MM.1S (cell line): ENCODE measurements at regions not wholly inside any gene's neighbourhood (a gene's known extent, or its start where the extent isn't known, plus 50 kb on each side); places are given as distances from the start of the nearest gene placed in this dataset.

Experiments
- DNase-seq: peaks from one replicate; pipeline ENCODE4 v3.0.0-alpha.2; 2015
- H2AFZ ChIP-seq: fragments of 300-600 bp; sonication (generic); 2 replicates; pipeline ENCODE4 v1.6.0; 2016; ENCODE audit warnings: antibody characterized with exemption, low read length
- H3F3A ChIP-seq: fragments of 300-600 bp; sonication (generic); 2 replicates; pipeline ENCODE4 v1.6.1; 2016; ENCODE audit warnings: mild to moderate bottlenecking, antibody characterized with exemption, low read length, moderate library complexity, mixed read lengths; ENCODE audit not compliant: insufficient read depth
- H3K27ac ChIP-seq: fragments of 300-600 bp; sonication (generic); 2 replicates; pipeline ENCODE4 v1.5.1; 2016; ENCODE audit warnings: mild to moderate bottlenecking, low read length
- H3K27me3 ChIP-seq: fragments of 300-600 bp; sonication (generic); replicated peaks from 2 replicates; pipeline ENCODE4 v1.6.0; 2016; ENCODE audit warnings: low read length; ENCODE audit not compliant: insufficient read depth
- H3K36me3 ChIP-seq: fragments of 300-600 bp; sonication (generic); replicated peaks from 2 replicates; pipeline ENCODE4 v1.6.1; 2016; ENCODE audit warnings: mild to moderate bottlenecking, low read length, mixed read lengths; ENCODE audit not compliant: insufficient read depth
- H3K4me1 ChIP-seq: fragments of 300-600 bp; sonication (generic); 2 replicates; pipeline ENCODE4 v1.6.1; 2016; ENCODE audit warnings: low read length, mixed read lengths
- H3K4me2 ChIP-seq: fragments of 300-600 bp; sonication (generic); 2 replicates; pipeline ENCODE4 v1.6.0; 2016; ENCODE audit warnings: low read depth, low read length
- H3K4me3 ChIP-seq: fragments of 300-600 bp; sonication (generic); 2 replicates; pipeline ENCODE4 v1.5.1; 2016; ENCODE audit warnings: low read length, mixed read lengths
- H3K79me2 ChIP-seq: fragments of 300-600 bp; sonication (generic); 2 replicates; pipeline ENCODE4 v1.6.1; 2016; ENCODE audit warnings: mixed run types, low read length, mixed read lengths
- H3K9ac ChIP-seq: fragments of 300-600 bp; sonication (generic); 2 replicates; pipeline ENCODE4 v1.6.1; 2016; ENCODE audit warnings: low read length, mixed read lengths
- H3K9me2 ChIP-seq: fragments of 300-600 bp; sonication (generic); replicated peaks from 2 replicates; pipeline ENCODE4 v1.6.1; 2016; ENCODE audit warnings: mild to moderate bottlenecking, low read length, mixed read lengths; ENCODE audit not compliant: insufficient read depth
- H3K9me3 ChIP-seq: fragments of 300-600 bp; sonication (generic); replicated peaks from 2 replicates; pipeline ENCODE4 v1.6.1; 2016; ENCODE audit warnings: mild to moderate bottlenecking, low read length, mixed read lengths; ENCODE audit not compliant: insufficient read depth
- H4K20me1 ChIP-seq: fragments of 300-600 bp; sonication (generic); 2 replicates; pipeline ENCODE4 v1.6.1; 2016; ENCODE audit warnings: mild to moderate bottlenecking, low read length, moderate library complexity, mixed read lengths; ENCODE audit not compliant: insufficient read depth
- CTCF ChIP-seq: fragments of 300-600 bp; sonication (generic); IDR thresholded peaks from 2 replicates; pipeline ENCODE4 v1.5.1; 2016; ENCODE audit warnings: antibody characterized with exemption, low read length, mixed read lengths
- EZH2 ChIP-seq: fragments of 300-600 bp; sonication (generic); optimal IDR thresholded peaks from 2 replicates; pipeline ENCODE3; 2017; ENCODE audit warnings: low read depth, mild to moderate bottlenecking, antibody characterized with exemption, low read length, mixed read lengths
- EZH2phosphoT487 ChIP-seq: fragments of 300-600 bp; sonication (generic); IDR thresholded peaks from 2 replicates; pipeline ENCODE4 v1.6.1; 2018; ENCODE audit warnings: antibody characterized with exemption, low read length

- Histone ChIP-seq H3K27ac (no peak overlapping the region), H3K9me3 (no peaks in the 10 kb centered on the region), H3K27me3 (no peaks in the 10 kb centered on the region), H3F3A (no peaks in the 10 kb centered on the region), H3K9me2 (no peaks in the 10 kb centered on the region), H3K36me3 (no peaks in the 10 kb centered on the region), H3K4me2 (no peak overlapping the region), H3K4me1 (no peaks in the 10 kb centered on the region), H3K79me2 (no peaks in the 10 kb centered on the region), H3K9ac (no peak overlapping the region), H3K4me3 (no peak overlapping the region), H4K20me1 (no peaks in the 10 kb centered on the region), H2AFZ (no peak overlapping the region)
- DNase-seq = no peak
- TF ChIP-seq EZH2phosphoT487 = no peak
- no peak for TF ChIP-seq CTCF
- TF ChIP-seq EZH2 = no peak
Measured at GRCh38 chr4:41396869-41397268, 140.1 kb downstream of the UCHL1 start.

- DNase-seq = no peak
- Histone ChIP-seq H3K27me3 (no peaks in the 10 kb centered on the region), H3F3A (no peaks in the 10 kb centered on the region), H3K9me3 (no peaks in the 10 kb centered on the region), H3K79me2 (no peaks in the 10 kb centered on the region), H3K9me2 (no peaks in the 10 kb centered on the region), H3K4me1 (no peaks in the 10 kb centered on the region), H3K4me3 (no peak overlapping the region), H3K9ac (no peak overlapping the region), H3K36me3 (no peaks in the 10 kb centered on the region), H3K4me2 (no peak overlapping the region), H4K20me1 (no peaks in the 10 kb centered on the region), H3K27ac (no peak overlapping the region), H2AFZ (no peak overlapping the region)
- no peak for TF ChIP-seq EZH2
- no peak for TF ChIP-seq EZH2phosphoT487
- no peak for TF ChIP-seq CTCF
Measured at GRCh38 chr4:41399231-41399630, 138.7 kb upstream of the LIMCH1 start.

GRCh38 chr4:41400296-41400695 lies 137.7 kb upstream of the LIMCH1 start:
- no peaks in the 10 kb centered on the region for H3K36me3 ChIP-seq
- no peak overlapping the region for H3K27ac ChIP-seq
- H3K9me2 ChIP-seq = no peaks in the 10 kb centered on the region
- H3K9me3 ChIP-seq = no peaks in the 10 kb centered on the region
- H2AFZ ChIP-seq = no peak overlapping the region
- no peak for DNase-seq
- no peak overlapping the region for H3K4me2 ChIP-seq
- no peaks in the 10 kb centered on the region for H3F3A ChIP-seq
- H3K79me2 ChIP-seq = no peaks in the 10 kb centered on the region
- H3K27me3 ChIP-seq = no peaks in the 10 kb centered on the region
- no peaks in the 10 kb centered on the region for H3K4me1 ChIP-seq
- H3K9ac ChIP-seq = no peak overlapping the region
- H3K4me3 ChIP-seq = no peak overlapping the region
- H4K20me1 ChIP-seq = no peaks in the 10 kb centered on the region
- TF ChIP-seq EZH2 = no peak
- no peak for TF ChIP-seq EZH2phosphoT487
- TF ChIP-seq CTCF = no peak
